Left cardiac atrium (tissue), 4 donors: ENCODE measurements at regions not wholly inside any gene's neighbourhood (a gene's known extent, or its start where the extent isn't known, plus 50 kb on each side); places are given as distances from the start of the nearest gene placed in this dataset.

Experiments
- ATAC-seq, 2 donors: fragments of 200-7000 bp; cut with Tn5 transposase; one replicate each; pipeline ENCODE4 v1.9.1; 2020; ENCODE audit warnings: mild to moderate bottlenecking in 2 of 2, moderate library complexity in 2 of 2
- DNase-seq: peaks from one replicate; pipeline ENCODE4 v3.0.0-alpha.2; 2020
- intact Hi-C, 2 donors: fragments of 100-400 bp; cut with DNase I; formaldehyde crosslinking; loops; one replicate each; pipeline versions ENCODE4 v1.14.1 to v1.15.1; 2022 to 2023
- donor health status: DM: no; HTN: yes; CAD: no.
- donor health status: DM: no; HTN: yes; CAD: no; lungs with severe emphysema.
- donor health status: DM: yes; HTN: yes; CAD: no.
- donor health status: Dilated cardiomyopathy.

DNA sequence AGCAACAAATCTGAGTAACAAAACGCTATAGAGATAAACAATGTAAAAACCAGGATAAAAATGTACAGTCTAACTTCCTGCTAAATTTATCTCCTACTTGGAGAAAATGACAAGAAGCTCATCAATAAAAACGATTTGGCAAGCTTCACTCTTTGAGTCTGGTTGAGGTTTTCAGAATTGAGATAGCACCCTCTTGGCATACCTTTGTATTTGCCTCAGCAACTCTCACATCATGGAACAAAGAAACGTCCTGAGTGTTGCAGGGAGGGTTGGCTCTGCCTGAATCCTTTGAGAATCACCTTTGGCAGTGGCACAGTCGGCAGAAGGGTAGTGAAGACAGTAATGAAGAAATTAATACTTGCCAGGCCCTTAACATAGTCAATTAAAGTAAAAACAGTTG, 430.6 kb downstream of the GRB14 start:
- ATAC-seq (no peak), DNase-seq (no peak)
- intact Hi-C loops: no loop called here

DNA sequence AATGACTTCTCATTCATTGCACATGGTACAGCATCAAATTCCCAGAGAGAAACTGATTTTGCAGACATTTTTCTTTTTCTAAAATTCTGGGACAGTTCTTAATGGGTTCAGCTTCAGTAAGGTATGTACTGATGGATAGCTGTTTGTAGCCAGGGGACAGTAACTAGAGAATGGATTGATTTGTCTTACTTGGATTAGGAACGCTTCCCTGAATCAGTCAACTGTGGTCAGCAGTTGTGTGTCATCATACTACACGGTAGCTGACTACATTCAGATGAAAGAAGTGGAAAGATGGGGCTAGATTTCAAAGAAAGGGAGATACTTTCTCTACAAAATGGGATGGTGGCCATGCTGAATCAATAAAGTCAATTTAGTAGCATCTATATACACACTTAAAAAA, 431.4 kb downstream of the GRB14 start:
- DNase-seq (no peak), ATAC-seq (no peak)
- intact Hi-C loops: no loop called here

DNA sequence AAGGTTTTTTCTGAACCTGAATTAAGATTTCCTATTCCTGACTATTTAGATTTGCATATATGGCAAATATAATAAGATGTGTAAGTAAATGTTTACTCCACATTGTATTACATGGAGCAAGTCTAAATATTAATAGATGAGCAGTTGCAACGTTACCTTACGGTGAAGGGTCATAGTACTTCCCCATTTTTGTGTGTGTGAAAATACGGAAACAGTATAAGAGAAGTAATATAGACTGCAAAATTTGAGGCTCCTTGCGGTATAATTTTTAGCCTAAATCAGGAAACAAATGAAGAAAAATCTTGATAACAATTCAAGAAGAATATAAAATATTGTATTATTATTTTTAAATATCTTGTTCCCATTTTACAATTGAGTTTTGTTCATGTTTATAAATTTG, 434.2 kb downstream of the GRB14 start:
- no peak for ATAC-seq
- intact Hi-C loops: no loop called here

DNA sequence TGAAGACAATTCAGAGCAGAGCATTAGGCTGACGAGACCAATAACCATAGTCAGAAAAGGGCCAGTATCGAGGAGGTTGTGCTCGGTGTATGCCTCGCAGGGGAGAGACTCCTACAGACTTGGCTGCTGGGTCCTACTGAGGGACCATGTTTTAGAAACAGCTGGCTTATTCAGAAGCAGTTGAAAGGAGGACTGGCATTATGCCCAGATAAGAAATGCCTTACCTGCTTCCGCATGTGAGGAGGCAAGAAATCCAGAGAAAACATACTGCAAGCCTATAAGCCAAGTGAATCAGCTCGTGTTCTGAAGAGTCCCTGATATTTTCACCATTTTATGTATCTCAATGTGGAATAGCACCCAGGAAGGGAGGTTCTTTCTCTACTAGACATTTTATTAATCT, 434.7 kb downstream of the GRB14 start:
- intact Hi-C loops: no loop called here
- DNase-seq: no peak
- ATAC-seq: no peak

More for the DNA sequence above, 434.2 kb downstream of the GRB14 start:
- DNase-seq: no peak

DNA sequence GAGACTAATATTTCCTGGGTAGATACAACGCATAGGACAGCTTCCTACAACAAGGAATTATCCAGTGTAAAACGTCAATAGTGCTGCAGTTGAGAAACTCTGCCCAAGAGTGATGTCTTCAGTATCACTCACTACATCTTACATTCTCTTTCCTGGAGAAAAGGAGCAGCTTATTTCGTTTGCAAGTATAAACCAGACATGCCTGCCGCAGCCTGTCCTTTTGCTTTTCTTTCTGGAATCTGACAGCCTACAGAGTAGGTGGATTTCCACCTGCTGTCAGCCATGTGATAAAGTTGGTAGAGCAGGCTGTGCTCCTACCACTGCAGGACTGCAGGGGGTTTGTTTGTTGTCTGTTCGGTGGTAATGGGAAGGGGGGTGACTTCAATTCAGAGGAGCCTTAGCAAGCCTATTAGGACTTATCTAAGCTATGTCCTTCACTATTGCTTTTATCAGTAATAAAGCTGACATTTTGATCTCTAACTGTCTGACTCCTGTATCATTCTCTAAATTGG, 439.1 kb downstream of the GRB14 start:
- no peak for DNase-seq
- intact Hi-C loops: no loop called here
- ATAC-seq: no peak

DNA sequence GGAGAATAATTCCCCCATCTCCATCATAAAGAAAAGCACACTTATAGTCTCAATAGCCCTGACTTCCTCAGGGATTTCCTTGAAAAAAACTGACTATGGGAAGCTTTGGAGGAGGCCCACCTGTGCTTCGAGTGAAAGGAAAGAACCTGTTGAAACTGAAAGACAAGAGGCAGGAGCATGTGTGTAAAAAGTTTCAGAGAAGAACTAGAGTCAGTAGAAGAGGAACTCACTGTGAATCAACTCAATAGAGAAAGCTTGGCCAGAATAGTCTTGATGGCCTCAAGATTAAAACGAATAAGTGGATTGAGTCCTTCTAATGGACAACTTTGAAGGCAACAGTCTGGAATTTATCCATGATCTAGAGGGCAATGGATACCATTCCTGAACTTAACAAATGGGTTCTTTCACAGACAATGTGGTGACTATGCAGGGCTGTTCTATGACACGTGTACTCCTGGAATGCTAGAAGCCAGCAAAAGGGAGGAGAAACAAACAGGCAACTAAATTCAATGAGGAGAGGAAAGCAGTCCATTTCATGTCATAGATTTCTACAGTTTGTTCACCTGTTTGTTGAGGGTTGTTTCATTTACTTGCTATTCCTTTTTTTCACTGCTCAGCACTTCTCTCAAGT, 442.3 kb downstream of the GRB14 start:
- DNase-seq (no peak), ATAC-seq (no peak)
- intact Hi-C loops: no loop called here

DNA sequence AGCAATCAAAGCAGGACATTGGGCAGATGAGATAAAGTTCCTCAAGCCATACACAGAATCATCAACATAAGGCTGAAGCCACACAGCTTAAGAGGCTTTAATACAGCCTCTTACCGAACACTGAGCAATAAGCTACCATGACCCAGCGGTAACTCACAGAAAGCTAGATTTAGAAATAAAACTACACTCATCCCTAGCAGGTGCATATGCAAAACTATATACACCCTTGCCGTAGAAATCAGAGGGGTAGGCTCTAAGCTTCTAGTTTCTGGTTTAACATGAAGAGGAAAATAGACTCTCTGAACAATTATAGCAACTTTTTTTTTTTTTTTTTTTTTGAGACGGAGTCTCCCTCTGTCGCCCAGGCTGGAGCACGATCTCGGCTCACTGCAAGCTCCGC, 428.8 kb upstream of the FIGN start:
- no peak for DNase-seq
- intact Hi-C loops: no loop called here
- ATAC-seq: no peak

DNA sequence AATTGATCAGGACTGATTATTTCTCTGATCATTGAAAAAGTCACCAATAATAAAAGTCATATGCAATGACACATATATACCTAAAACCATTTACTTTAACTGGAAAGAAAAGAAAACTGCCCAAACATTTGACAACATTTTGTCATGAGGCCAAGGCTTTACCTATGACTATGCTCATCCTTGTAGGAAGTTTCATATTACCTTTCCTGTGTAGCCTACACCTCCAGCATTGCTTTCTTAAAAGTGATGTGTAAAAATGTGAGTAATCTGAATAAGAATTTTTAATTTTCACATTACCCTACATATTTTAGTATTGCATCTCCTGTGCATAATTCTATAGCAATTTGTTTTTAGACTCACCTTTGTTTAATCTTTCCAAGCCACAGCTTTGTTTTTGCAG, 419.8 kb upstream of the FIGN start:
- ATAC-seq: no peak
- DNase-seq: no peak
- intact Hi-C loops: no loop called here

DNA sequence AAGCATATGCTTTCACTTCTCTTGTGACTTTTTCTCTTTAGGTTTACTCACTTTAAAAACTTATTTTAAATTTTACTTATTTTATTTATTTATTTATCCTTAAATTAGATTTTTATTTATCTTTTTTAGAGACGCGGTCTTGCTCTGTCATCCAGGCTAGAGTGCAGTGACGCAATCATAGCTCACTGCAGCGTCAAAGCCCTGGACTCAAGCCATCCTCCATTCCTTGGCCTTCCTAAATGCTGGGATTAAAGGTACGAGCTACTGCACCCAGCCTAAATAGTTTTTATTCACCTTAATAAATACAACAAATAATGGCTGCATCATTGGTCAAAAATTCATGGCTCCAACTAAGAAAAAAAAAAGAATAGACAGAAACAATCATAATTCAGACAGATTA, 415.7 kb upstream of the FIGN start:
- peak; percentile 64 for DNase-seq
- intact Hi-C loops: no loop called here
- no peak for ATAC-seq

DNA sequence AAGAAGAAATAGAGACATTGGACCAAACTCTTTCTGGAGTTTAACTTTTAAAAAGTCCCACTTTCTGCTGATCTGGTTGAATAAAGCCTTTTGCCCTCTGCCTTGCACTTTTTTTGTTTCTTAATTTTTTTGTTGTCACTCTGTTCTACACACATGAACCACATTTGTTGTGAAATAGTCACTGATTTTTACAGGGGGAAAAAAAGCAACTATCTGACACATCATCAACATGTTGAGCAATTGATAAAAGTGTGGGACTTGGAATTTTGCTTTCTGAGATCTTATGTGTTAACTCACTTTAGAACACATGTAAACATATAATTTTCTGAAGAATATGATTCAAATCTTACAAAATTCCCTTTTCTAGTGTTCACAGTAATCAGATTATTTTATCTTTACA, 414.8 kb upstream of the FIGN start:
- intact Hi-C loops: no loop called here
- DNase-seq (no peak), ATAC-seq (no peak)

DNA sequence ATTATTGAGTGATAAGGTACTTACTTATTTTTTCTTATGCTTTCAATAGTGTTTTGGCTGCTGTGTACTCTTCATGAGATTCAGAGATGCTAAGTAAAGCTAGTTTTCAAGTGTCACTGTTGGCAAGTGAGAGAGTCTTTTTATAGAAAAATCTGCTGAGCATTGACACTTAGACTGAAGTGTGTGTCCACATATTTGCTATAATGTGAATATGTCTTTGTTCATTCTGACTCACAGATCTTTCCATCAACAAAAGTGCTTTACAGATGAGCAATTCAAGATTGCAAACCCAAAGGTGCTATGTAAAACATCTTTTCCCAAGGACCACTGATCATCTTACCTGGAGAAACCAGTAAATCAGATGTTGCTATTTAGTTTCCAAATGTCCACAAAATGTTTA, 410.6 kb upstream of the FIGN start:
- peak in 1 of 2 donors; percentile 23 for ATAC-seq
- no peak for DNase-seq
- intact Hi-C loops: no loop called here

DNA sequence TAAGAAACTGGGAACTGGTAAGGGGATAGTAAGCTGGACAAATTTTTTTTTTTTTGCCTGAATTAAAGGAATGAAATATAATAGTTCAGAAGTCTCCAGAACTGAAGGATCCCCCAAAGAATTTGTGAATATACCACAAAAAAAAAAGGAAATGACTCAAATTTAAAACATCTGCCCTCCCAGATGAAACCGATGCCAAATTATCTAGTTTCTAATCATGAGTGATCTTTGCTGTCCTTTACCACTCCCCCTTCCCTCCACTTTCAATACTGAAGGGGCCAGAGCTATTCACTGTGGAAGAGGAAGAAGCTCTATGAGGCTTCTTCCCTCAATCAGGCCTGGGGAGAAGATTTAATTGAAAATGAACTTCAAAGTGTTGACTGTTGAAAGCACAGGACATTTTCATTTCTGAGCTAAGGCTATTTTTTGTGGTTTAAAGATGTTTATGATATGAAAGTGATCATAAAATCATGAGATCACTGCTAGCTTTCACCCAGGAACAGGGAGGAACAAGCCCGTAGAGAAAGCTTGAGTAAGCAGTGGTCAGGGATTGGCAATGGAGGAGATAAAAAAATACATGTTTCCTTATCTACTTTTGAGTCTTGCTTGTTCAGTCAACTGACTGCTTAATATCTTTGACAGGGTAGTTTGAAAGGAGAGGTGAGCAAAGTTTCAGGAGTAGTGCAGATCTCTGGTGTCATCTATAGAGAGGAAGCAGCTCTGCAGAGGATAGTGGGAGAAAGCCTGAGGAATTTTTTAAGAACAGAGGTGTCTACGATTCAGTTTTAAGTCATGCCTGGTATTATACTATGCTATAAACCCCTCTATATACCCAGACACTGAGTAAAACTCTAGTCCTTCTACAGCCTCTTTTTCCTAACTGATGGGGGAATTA, 409.5 kb upstream of the FIGN start:
- DNase-seq (no peak), ATAC-seq (no peak)
- intact Hi-C loops: no loop called here

DNA sequence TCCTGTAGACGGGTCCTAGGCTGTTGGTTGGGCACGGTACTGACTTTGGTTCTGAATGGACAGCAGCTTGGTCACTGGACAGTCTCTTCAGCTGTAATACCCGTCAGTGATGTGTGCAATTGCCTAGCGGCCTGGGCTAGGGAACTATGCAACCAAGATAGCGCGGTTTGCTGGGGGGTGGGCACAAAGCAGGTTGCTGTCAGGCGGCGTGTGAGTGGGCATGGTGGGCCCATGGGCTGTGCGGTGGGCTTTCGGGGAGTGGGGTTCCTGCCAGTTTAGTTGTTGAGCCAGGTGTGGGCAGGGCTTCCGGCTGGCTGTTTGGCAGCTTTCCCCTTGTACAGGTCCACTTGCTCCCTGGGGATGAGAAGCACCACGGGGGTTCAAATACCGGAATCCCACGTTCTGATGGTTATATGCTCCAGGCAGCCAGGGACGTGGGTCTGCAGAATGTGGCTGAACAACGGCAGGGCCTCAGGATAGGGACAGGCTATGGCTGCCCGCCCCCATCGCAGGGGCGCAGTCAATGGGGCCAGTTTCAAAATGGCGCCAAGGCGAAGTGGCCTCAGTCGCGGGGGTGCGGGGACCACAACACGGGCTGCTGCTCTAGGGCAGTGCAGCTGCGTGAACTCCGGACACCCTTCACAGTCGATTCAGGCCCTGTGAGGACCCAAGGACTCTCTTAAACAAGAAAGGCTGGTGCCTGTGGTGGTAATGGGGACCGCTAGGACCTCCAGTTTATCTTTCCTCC, 407.5 kb upstream of the FIGN start:
- ATAC-seq (no peak), DNase-seq (no peak)
- intact Hi-C loops: no loop called here

DNA sequence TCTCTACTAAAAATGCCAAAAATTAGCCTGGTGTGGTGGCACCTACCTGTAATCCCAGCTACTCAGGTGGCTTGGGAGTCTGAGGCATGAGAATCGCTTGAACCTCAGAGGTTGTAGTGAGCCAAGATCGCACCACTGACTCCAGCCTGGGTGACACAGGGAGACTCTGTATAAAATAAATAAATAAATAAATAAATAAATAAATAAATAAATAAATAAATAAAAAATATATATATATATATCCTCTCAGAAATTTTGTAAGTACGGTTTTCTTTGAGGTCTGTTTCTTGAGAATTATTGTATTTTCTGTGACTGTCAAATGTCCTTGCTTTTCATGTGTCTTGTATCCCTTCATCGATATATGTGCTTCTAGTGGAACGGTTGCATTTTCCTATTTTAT, 406.9 kb upstream of the FIGN start:
- intact Hi-C loops: no loop called here
- DNase-seq (no peak), ATAC-seq (no peak)

DNA sequence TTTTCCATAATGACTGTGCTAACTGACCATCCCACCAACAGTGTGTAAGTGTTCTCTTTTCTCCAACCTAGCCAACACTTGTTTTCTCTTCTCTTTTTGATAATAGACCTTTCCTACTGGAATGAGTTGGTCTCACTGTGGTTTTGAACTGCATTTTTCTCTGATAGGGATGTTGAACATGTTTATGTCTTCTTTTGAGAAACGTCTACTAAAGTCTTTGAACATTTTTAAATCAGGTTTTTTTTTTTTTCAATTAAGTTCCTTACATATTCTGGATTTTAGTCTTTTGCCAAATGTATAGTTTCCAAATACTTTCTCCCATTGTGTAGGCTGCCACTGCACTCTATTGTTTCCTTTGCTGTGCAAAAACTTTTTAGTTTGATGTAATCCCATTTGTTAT, 405.5 kb upstream of the FIGN start:
- no peak for ATAC-seq
- intact Hi-C loops: no loop called here
- no peak for DNase-seq

DNA sequence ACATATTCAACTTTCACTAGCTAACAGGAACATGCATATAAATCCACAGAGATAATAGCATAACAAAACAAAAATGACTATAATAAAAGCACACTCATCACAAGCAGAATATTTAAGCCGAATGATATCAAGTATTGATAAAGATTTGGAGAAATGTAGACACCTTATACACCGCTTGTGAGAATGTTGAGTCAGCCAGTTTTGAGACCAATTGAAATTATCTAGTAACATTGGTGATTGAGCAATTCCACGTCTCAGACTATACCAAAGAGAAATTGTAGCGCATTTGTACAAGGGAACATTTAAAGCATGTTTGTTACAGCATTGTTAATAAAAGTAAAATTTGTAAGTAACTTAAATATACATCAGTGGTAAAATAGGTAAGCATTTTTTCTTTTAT, 402.9 kb upstream of the FIGN start:
- DNase-seq (no peak), ATAC-seq (no peak)
- intact Hi-C loops: no loop called here

DNA sequence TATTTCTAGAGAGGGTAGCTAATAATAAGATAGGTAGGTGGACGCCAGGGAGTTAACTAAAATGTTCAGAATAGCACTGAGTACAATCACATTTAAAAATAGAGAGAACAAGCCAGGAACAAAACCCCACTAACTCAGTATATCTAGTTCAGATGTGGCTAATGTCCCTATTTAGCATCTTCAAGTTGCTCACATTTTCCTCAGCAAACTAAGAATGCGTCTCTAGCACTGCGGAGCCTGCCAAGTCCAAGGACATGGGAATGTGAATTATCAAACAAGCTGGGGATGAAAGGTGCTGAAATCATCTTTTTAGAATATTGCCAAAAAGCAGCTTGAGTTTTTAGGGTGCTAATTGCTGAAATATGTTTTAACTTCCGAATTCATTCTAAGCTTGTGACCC, 398.5 kb upstream of the FIGN start:
- ATAC-seq: no peak
- intact Hi-C loops: no loop called here
- no peak for DNase-seq

DNA sequence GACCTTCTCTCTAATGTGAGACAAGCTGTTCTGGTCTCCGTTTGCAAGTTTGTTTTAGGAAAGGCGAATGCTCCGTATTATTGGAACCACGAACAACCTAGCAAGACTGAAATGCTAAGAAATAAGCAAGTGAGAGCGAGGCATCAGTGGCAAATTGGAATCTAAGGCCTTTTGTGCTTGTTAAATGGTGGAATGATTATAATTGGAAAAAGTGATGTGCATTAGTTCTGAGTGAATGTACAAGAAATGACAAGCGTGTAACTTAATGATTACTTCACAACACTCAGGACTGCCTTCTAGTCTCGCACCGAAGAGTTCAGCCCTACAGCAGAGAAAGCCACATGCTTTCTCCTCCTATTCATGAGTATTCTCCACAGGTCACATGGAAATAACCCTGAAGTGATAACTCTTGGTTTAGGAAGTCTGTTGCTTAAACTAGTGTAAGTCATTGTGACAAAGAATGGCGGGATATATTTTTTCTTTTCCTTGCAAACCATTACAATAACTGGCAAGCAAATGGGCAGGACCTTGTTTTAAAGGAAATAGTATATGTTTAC, 392.2 kb upstream of the FIGN start:
- intact Hi-C loops: no loop called here
- ATAC-seq: no peak
- DNase-seq: no peak

DNA sequence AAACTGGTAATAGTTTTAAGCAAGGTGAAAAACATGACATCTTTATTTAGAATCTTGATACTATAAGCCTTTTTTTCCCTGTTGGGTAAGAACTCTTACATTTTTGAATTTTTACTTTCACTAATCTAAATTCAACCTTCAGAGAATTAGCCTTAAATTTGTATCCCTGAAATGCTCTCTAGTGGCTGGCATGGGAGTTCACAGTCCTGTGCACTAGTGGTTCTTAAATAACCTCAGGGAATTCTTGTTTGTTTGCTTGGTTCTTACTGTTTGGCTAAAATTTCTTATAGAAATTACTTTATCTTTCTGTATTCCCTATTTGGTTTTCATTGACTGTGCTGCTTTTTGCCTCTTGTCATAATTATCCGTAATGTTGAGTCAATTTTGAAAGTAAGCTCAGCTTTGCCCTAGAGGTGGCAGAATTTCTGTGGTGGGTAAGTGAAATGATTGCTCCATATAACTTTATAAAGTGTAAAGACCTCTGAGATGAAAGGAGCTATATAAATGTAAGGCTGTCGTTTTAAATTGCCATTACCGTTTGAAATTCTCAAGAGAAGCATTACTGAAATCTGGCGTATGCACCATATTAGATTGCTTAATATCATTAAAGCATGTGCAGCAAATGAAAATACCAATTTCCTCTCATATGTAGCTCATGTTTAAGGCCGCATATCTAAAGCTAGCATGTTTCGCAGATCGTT, 391.3 kb upstream of the FIGN start:
- peak; percentile 47 to 51 for ATAC-seq
- DNase-seq: no peak
- intact Hi-C loops: no loop called here
